ENCODE measurements at regions not wholly inside any gene's neighbourhood (a gene's known extent, or its start where the extent isn't known, plus 50 kb on each side); places are given as distances from the start of the nearest gene placed in this dataset.

DNA sequence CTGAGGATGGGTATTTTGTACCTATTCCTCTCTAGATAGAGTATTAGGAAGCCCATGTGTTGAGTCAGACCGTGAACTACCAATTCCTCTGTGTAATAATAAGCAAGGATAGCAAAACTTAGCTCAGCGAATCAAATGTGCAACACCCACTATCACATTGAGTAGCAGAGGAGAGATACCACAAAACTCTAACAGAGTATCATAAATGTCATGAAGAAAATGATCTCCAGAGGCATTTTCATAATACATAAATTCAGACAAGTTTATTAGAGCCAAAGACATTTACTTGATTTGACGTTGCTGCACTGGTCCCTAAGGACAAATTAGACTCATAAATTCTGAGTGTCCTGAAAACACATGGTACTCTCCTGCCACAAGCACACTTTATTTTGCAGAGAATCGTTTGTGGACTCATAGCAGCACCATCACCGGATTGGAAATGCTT lies 245.2 kb downstream of the HAO1 start:
- TF ChIP-seq POLR2A (IDR thresholded peaks at IDR 0.05): no peak
- no peak for TF ChIP-seq CTCF (IDR thresholded peaks at IDR 0.05)

Measured in Peyer's patch (tissue), 4 donors.